Peyer's patch (tissue), 4 donors: ENCODE measurements at regions not wholly inside any gene's neighbourhood (a gene's known extent, or its start where the extent isn't known, plus 50 kb on each side); places are given as distances from the start of the nearest gene placed in this dataset.

ENCODE experiments used
- POLR2A ChIP-seq, 2 donors: fragments of 450-650 bp; IDR thresholded peaks; one replicate each; pipeline ENCODE4 v1.5.1; 2017; ENCODE audit warnings: antibody characterized with exemption in 2 of 2, mild to moderate bottlenecking in 2 of 2, moderate library complexity in 2 of 2
- TF ChIP-seq, protein P1 (sequence below), 6 experiments: fragments of 450-650 bp in 4 of 6; fragments of 200-600 bp in 2 of 6; sonication (generic) in 1 of 6; IDR thresholded peaks; one replicate each; pipeline ENCODE4 v1.5.1; 2017 to 2019; ENCODE audit warnings: antibody characterized with exemption in 6 of 6, mild to moderate bottlenecking in 3 of 6, moderate library complexity in 1 of 6

DNA sequence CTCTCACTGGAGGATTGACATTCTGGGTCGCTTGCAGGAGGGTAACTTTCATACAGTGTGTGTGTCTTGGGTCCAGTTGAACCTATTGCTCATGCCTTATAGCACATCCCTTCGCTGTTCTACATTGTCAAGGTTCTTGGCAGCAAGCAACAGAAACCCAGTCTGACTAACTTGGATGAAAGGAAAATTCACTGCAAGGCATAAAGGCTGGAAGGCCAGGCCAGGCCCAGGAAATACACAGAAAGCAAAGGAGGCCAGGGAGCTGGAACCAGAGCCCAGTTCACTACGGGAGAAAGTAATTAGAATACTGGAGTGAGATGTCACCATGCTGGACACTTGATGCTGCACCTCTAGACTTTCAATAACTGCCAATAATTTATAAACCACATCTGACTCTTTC, 353.8 kb upstream of the GATB start:
- TF ChIP-seq POLR2A (IDR thresholded peaks at IDR 0.05) = no peak
- TF ChIP-seq, protein P1, sequence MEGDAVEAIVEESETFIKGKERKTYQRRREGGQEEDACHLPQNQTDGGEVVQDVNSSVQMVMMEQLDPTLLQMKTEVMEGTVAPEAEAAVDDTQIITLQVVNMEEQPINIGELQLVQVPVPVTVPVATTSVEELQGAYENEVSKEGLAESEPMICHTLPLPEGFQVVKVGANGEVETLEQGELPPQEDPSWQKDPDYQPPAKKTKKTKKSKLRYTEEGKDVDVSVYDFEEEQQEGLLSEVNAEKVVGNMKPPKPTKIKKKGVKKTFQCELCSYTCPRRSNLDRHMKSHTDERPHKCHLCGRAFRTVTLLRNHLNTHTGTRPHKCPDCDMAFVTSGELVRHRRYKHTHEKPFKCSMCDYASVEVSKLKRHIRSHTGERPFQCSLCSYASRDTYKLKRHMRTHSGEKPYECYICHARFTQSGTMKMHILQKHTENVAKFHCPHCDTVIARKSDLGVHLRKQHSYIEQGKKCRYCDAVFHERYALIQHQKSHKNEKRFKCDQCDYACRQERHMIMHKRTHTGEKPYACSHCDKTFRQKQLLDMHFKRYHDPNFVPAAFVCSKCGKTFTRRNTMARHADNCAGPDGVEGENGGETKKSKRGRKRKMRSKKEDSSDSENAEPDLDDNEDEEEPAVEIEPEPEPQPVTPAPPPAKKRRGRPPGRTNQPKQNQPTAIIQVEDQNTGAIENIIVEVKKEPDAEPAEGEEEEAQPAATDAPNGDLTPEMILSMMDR (IDR thresholded peaks at IDR 0.05) = no peak
